GM10266 (cell line): ENCODE measurements at regions not wholly inside any gene's neighbourhood (a gene's known extent, or its start where the extent isn't known, plus 50 kb on each side); places are given as distances from the start of the nearest gene placed in this dataset.

Experiments
- DNase-seq: peaks from one replicate; pipeline ENCODE4 v3.0.0; 2012; ENCODE audit errors: extremely low spot score
- TF ChIP-seq, protein P1 (sequence below): IDR thresholded peaks from 2 replicates; pipeline ENCODE4 v1.5.1; 2012; ENCODE audit warnings: mild to moderate bottlenecking, low read depth; ENCODE audit not compliant: control insufficient read depth, insufficient read depth; ENCODE audit errors: missing control alignments

DNA sequence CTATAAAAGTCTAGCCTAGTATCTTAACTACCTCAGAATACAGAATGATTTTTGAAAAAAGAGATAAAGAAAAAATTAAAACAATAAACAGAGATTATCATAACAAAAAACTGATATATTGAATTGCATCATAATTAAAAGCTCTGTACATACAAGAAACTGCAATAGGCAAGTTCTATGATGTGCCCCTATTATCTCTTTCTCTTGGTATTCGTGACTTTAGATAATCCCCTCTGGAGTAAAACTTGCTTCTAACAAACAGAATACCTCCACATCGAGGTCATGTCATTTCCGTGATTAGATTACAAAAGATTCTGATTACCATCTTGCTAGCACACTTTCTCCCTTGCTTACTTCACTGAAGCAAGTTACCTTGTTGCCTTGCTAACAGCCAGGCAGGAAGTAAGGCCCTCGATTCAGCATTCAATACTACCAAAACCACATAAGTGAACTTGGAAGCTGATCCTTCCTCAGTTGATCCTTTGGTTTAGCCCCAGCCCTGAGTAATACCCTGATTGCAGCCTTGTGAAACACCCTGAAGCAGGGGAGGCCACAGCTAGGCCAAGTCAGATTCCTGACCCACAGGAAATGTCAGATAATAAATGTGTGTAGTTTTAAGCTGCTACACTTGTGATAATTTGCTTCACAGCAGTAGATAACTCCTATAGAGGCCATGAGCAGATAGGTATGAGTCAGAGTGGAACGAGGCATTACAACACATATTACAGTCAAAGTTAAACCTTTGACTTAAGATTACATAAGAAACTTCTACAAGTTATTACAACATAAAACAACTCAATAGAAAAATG, 53.7 kb upstream of the TMX4 start:
- DNase-seq, result no peak
- TF ChIP-seq, protein P1, sequence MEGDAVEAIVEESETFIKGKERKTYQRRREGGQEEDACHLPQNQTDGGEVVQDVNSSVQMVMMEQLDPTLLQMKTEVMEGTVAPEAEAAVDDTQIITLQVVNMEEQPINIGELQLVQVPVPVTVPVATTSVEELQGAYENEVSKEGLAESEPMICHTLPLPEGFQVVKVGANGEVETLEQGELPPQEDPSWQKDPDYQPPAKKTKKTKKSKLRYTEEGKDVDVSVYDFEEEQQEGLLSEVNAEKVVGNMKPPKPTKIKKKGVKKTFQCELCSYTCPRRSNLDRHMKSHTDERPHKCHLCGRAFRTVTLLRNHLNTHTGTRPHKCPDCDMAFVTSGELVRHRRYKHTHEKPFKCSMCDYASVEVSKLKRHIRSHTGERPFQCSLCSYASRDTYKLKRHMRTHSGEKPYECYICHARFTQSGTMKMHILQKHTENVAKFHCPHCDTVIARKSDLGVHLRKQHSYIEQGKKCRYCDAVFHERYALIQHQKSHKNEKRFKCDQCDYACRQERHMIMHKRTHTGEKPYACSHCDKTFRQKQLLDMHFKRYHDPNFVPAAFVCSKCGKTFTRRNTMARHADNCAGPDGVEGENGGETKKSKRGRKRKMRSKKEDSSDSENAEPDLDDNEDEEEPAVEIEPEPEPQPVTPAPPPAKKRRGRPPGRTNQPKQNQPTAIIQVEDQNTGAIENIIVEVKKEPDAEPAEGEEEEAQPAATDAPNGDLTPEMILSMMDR, result no peak

DNA sequence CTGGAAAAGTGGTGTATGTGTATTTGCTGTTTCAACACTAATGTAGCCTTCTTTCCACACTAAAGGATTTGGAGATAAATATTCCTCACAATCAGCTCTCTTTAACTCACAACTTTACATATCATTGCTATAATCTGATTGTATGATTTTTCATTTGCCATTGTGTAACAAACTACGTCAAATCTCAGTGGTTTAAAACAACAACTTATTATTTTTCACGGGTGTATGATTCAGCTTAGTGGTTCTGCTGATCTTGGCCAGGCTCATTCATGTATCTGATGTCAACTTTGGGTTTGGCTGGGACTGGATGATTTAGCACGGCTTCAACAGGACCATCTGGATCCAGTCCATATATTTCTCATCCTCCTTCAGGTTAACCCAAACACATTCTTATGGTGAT, 55.4 kb upstream of the TMX4 start:
- TF ChIP-seq, protein P1, result no peak
- DNase-seq, result no peak

DNA sequence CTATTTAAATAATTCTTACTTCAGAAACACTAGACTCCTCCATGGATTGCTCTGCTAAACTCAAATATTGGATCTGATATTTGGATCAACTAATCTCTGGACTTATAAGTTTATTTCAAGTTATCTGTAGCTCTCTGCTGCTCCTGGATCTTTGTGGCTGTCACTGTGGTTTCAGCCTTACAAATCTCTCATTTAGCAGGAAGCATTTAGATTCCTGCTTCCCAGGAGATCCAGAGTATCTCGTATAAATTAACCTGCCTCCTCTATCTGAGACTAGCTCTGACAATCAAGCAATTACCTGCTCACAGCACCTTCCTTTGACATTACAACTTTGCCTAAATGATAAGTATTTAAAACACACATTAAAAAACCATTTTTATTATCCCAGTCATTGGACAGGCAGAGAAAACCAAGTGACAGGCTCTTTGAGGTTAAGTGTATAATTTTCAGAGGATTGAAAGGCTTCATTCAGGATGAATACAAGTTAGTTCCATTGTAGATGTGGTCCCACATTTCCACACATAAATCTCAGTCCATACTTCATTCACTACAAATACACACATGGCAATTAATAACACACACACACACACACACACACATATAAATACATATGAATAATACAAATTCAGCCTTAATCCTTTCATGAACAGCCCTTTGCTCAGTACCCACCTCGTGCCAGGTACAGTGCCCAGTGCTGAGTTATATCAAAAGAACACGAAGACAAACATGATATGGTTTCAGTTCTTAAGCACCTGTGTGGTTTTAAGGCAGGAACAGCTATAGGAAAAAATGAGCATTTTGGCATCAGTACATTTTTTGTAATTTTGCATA, 55.5 kb upstream of the PLCB1 start:
- no peak for DNase-seq
- TF ChIP-seq, protein P1, result no peak

DNA sequence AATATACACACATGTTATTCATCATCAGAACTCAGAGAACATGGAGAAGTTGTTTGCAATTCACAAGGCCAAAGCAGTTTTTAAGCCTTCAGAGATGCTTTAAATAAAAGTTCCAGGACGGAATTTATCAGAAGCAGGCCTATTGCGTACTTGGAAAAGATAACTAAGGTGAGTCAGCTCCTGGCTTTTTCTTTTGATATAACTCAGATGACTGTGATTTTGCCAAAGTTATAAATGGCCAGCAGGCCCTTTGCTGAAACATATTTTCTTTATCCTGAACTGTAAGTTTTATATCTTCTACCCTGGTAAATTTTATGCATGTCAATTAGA, 55.0 kb upstream of the PLCB1 start:
- no peak for DNase-seq
- TF ChIP-seq, protein P1, result no peak

DNA sequence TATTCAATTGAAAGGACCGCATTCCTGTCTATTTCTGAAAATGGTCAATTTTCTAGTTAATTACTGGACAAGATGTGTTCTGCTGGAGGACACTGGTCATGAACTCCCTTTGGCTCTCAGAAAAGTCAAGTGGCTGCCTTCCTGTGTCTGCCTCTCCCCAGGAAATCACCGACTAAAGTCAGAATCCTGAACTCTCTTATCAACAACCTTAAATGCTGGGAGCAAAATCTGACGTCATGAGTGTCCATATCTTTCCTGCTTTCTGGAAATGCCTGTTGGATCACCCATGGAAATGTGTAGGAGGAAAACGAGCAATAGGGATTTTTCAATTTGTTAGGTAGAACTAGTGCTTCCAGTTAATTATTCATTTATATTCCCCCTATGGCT, 53.5 kb upstream of the PLCB1 start:
- TF ChIP-seq, protein P1, result no peak
- no peak for DNase-seq

DNA sequence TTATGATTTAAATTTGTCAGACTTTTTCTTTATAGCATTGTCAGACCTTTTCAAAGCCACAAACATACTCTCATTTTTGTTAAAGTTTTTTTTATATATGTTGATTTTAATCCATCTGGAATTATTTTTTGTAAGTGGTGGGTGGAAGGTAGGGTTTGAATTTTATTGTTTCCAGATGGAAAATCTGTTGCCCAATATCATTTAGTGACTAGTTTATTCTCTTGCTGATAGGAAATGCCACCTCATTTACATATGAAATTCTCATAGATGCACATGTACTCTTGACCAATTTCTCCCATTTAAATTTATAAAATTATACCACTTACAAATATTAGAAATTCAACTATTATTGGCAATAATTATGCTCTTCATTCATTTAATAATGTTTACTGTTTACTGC, 52.1 kb upstream of the PLCB1 start:
- TF ChIP-seq, protein P1, result no peak
- DNase-seq, result no peak

DNA sequence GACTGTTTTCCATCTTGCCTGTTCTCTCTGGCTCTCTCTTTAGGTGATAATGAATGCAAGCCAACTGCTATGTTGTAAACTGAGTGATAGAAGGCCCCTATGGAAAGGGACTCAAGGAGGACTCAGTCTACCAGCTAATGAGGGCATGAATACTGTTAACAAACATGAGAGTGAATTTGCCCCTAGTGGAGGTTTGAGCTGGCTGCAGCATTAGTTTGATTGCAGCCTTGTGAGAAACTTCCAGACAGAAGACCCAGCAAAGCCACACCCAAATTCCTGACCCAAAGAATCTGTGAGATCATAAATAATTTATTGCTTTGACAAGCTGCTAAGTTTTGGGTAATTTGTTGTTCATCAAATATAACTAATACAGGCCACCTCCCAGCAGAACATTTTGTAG, 50.0 kb upstream of the PLCB1 start:
- TF ChIP-seq, protein P1, result peak; percentile 7
- no peak for DNase-seq
